Caco-2 (cell line): ENCODE measurements at regions not wholly inside any gene's neighbourhood (a gene's known extent, or its start where the extent isn't known, plus 50 kb on each side); places are given as distances from the start of the nearest gene placed in this dataset.

Experiments used
- BruUV-seq: library from RNA; stranded (reverse); fragments of 400-500 nt; replicated peaks from 2 replicates; lab custom pipeline; 2021; lab: Mats Ljungman, UMichigan
- CTCF ChIA-PET: fragments of 300-600 bp; sonication (Branson Sonifier 250); formaldehyde crosslinking; loops from one replicate; lab custom pipeline; 2022; ENCODE audit warnings: antibody characterized with exemption; lab: Charles Lee
- POLR2A ChIA-PET: fragments of 300-600 bp; sonication (Branson Sonifier 250); formaldehyde crosslinking; loops from one replicate; lab custom pipeline; 2022; ENCODE audit warnings: antibody characterized with exemption; lab: Charles Lee
- DNase-seq, 2 experiments: peaks; one replicate each; pipeline versions ENCODE4 v3.0.0 to v3.0.0-alpha.2; 2020 to 2022
- H3K27me3 ChIP-seq: replicated peaks from 2 replicates; pipeline ENCODE4 v1.6.0; 2011; ENCODE audit warnings: low read length; ENCODE audit not compliant: control insufficient read depth, insufficient read depth
- H3K36me3 ChIP-seq: 2 replicates; pipeline ENCODE4 v1.5.1; 2011; ENCODE audit warnings: low read length; ENCODE audit not compliant: control insufficient read depth, insufficient read depth
- H3K4me1 ChIP-seq: fragments of 250-450 bp; sonication (Bioruptor Pico); 2 replicates; pipeline ENCODE4 v1.5.1; 2020; ENCODE audit warnings: mild to moderate bottlenecking
- H3K4me3 ChIP-seq: 2 replicates; pipeline ENCODE4 v1.5.1; 2011; ENCODE audit warnings: low read depth, mild to moderate bottlenecking, control low read depth, low read length
- H3K9me3 ChIP-seq: fragments of 250-450 bp; sonication (Bioruptor Pico); 2 replicates; pipeline ENCODE4 v1.5.1; 2020; ENCODE audit warnings: mild to moderate bottlenecking, moderate library complexity
- H3K27ac Mint-ChIP-seq: one replicate; pipeline ENCODE4 v1.8.0; 2022; ENCODE audit warnings: mixed read lengths; ENCODE audit not compliant: unreplicated experiment
- H3K27me3 Mint-ChIP-seq: one replicate; pipeline ENCODE4 v1.8.0; 2022; ENCODE audit warnings: mixed read lengths; ENCODE audit not compliant: insufficient read depth, unreplicated experiment
- H3K36me3 Mint-ChIP-seq: one replicate; pipeline ENCODE4 v1.8.0; 2022; ENCODE audit warnings: mild to moderate bottlenecking, mixed read lengths; ENCODE audit not compliant: insufficient read depth, unreplicated experiment
- H3K4me1 Mint-ChIP-seq: one replicate; pipeline ENCODE4 v1.8.0; 2022; ENCODE audit warnings: low read depth, mixed read lengths; ENCODE audit not compliant: unreplicated experiment
- H3K4me3 Mint-ChIP-seq: one replicate; pipeline ENCODE4 v1.8.0; 2022; ENCODE audit warnings: mild to moderate bottlenecking, moderate library complexity, mixed read lengths; ENCODE audit not compliant: unreplicated experiment
- H3K9me3 Mint-ChIP-seq: one replicate; pipeline ENCODE4 v1.8.0; 2022; ENCODE audit warnings: mixed read lengths; ENCODE audit not compliant: unreplicated experiment
- CTCF ChIP-seq, 2 experiments: fragments of 200-600 bp in 1 of 2; IDR thresholded peaks; 1 replicate in 1 of 2; 2 replicates in 1 of 2; pipeline versions ENCODE4 v1.5.1 to v1.8.0; 2011 to 2022; ENCODE audit warnings: antibody characterized with exemption in 1 of 2, control low read depth in 1 of 2, inconsistent platforms in 1 of 2, low read depth in 1 of 2, low read length in 1 of 2, mild to moderate bottlenecking in 1 of 2, moderate library complexity in 1 of 2; ENCODE audit not compliant: insufficient read depth in 1 of 2, severe bottlenecking in 1 of 2, unreplicated experiment in 1 of 2
- intact Hi-C: fragments of 100-400 bp; cut with micrococcal nuclease; formaldehyde crosslinking; loops from one replicate; pipeline ENCODE4 v1.10.0; 2022; ENCODE audit not compliant: unreplicated experiment

GRCh38 chr14:34069854-34070582, 119.1 kb upstream of the EGLN3 start:
- Histone ChIP-seq H3K36me3 (no peaks in the 10 kb centered on the region), H3K27me3 (no peaks in the 10 kb centered on the region), H3K4me1 (peaks cover 6% of the 10 kb centered on the region), H3K9me3 (no peaks in the 10 kb centered on the region), H3K4me3 (no peak overlapping the region)
- no peak overlapping the region for H3K27ac Mint-ChIP-seq
- intact Hi-C loops = loop anchor here (10.0 kb wide), 1 partner anchor 155 kb away; no protein-coding TSS in a partner anchor
- H3K4me1 Mint-ChIP-seq = no peaks in the 10 kb centered on the region
- DNase-seq = no peak
- no peak overlapping the region for H3K4me3 Mint-ChIP-seq
- CTCF ChIA-PET = no interaction called here
- POLR2A ChIA-PET = no interaction called here
- no peak for TF ChIP-seq CTCF (IDR thresholded peaks at IDR 0.05; ENCODE audit: insufficient read depth in 1 of 2, low read depth in 1 of 2, low read length in 1 of 2, severe bottlenecking in 1 of 2, unreplicated experiment in 1 of 2)
- H3K9me3 Mint-ChIP-seq = peaks cover 20% of the 10 kb centered on the region
- no peaks in the 10 kb centered on the region for H3K36me3 Mint-ChIP-seq
- BruUV-seq = no TSS peak
- no peaks in the 10 kb centered on the region for H3K27me3 Mint-ChIP-seq

- no TSS peak for BruUV-seq
- no peak for DNase-seq
- H3K36me3 Mint-ChIP-seq = no peaks in the 10 kb centered on the region
- intact Hi-C loops = loop anchor here (10.0 kb wide), 1 partner anchor 157 kb away; no protein-coding TSS in a partner anchor
- Histone ChIP-seq H3K9me3 (no peaks in the 10 kb centered on the region), H3K4me1 (peaks cover 16% of the 10 kb centered on the region), H3K36me3 (no peaks in the 10 kb centered on the region), H3K4me3 (no peak overlapping the region), H3K27me3 (no peaks in the 10 kb centered on the region)
- no peaks in the 10 kb centered on the region for H3K27me3 Mint-ChIP-seq
- CTCF ChIA-PET = no interaction called here
- H3K27ac Mint-ChIP-seq = no peak overlapping the region
- no peak for TF ChIP-seq CTCF (IDR thresholded peaks at IDR 0.05; ENCODE audit: insufficient read depth in 1 of 2, low read depth in 1 of 2, low read length in 1 of 2, severe bottlenecking in 1 of 2, unreplicated experiment in 1 of 2)
- H3K4me3 Mint-ChIP-seq = no peak overlapping the region
- POLR2A ChIA-PET = no interaction called here
- H3K4me1 Mint-ChIP-seq = no peaks in the 10 kb centered on the region
- H3K9me3 Mint-ChIP-seq = peaks cover 11% of the 10 kb centered on the region
These were observed 116.7 kb upstream of the EGLN3 start for GRCh38 chr14:34067587-34067986.

DNA sequence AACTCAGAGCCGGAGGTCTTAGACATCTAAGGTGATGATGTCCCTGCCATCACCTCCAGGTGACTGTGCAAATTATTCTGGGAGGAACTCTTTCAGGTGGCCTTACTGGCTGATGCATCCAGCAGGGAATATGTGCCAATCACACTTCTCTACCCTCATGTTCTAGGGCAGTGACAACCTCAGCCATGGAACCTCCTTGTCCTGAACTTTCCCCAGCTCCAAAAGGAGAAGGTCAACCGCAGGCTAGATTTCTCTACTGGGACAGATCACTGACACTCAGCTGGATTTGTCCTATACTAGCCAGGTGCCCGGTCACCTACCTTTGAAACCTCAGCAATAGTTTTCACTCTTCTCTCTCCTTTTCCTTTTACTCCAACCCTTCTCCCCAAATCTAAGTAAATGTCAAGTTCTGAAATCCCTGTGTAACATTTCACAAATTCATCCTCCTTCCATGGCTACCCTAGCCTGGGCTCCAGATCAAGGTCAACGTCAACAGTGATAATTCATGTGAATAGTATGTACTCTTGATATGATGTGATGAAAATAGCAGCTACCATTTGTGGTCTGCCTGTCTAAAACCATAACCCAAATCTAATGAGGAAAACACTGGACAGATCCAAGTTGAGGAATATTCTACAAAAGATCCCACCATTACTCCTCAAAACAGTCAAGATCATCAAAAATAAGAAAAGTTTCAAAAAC, 115.0 kb upstream of the EGLN3 start:
- intact Hi-C loops = loop anchor here (10.0 kb wide), 1 partner anchor 159 kb away; no protein-coding TSS in a partner anchor
- H3K4me1 ChIP-seq = peaks cover 16% of the 10 kb centered on the region
- ChIA-PET POLR2A (interaction anchor here (0.6 kb wide), 1 partner anchor 31 kb away, joined by 4 read pairs; no protein-coding TSS in a partner anchor), CTCF (no interaction called here)
- H3K9me3 ChIP-seq = no peaks in the 10 kb centered on the region
- H3K4me1 Mint-ChIP-seq = peaks cover 5% of the 10 kb centered on the region
- H3K36me3 Mint-ChIP-seq = peaks cover 2% of the 10 kb centered on the region
- TF ChIP-seq CTCF (IDR thresholded peaks at IDR 0.05; ENCODE audit: insufficient read depth in 1 of 2, low read depth in 1 of 2, low read length in 1 of 2, severe bottlenecking in 1 of 2, unreplicated experiment in 1 of 2) = no peak
- no peak overlapping the region for H3K4me3 Mint-ChIP-seq
- no TSS peak for BruUV-seq
- no peaks in the 10 kb centered on the region for H3K36me3 ChIP-seq
- no peaks in the 10 kb centered on the region for H3K27me3 Mint-ChIP-seq
- H3K9me3 Mint-ChIP-seq = no peaks in the 10 kb centered on the region
- H3K27ac Mint-ChIP-seq = no peak overlapping the region
- no peaks in the 10 kb centered on the region for H3K27me3 ChIP-seq
- H3K4me3 ChIP-seq = no peak overlapping the region
- DNase-seq = no peak
